Dedifferentiated amniotic fluid mesenchymal stem cell (primary cell): ENCODE measurements at regions not wholly inside any gene's neighbourhood (a gene's known extent, or its start where the extent isn't known, plus 50 kb on each side); places are given as distances from the start of the nearest gene placed in this dataset.
A peak's percentile ranks its signal among the peaks of the same experiment; 100 is the strongest.

ENCODE experiments used
- DNase-seq: peaks from one replicate; pipeline ENCODE4 v3.0.0-alpha.2; 2016; ENCODE audit errors: extremely low spot score

- DNase-seq, result no peak
Observed at GRCh38 chr1:222105393-222105737, 363.5 kb upstream of the DUSP10 start.

GRCh38 chr1:222104694-222105392 is 363.0 kb upstream of the DUSP10 start:
- DNase-seq, result no peak

- DNase-seq, result no peak
Observed at GRCh38 chr1:222104097-222104496, 362.2 kb upstream of the DUSP10 start.

- DNase-seq, result no peak
Observed at GRCh38 chr1:222099746-222100145, 357.9 kb upstream of the DUSP10 start.

- no peak for DNase-seq
Observed at GRCh38 chr1:222098404-222098803, 356.5 kb upstream of the DUSP10 start.

GRCh38 chr1:222097588-222097987 is 355.7 kb upstream of the DUSP10 start:
- no peak for DNase-seq

- no peak for DNase-seq
Observed at GRCh38 chr1:222096883-222097282, 355.0 kb upstream of the DUSP10 start.

- DNase-seq, result no peak
Observed at GRCh38 chr1:222096476-222096772, 354.5 kb upstream of the DUSP10 start.

- no peak for DNase-seq
Observed at GRCh38 chr1:222095606-222096475, 354.0 kb upstream of the DUSP10 start.

- no peak for DNase-seq
Observed at GRCh38 chr1:222093518-222093917, 351.6 kb upstream of the DUSP10 start.

GRCh38 chr1:222090103-222090502 is 348.2 kb upstream of the DUSP10 start:
- no peak for DNase-seq

- DNase-seq, result no peak
Observed at GRCh38 chr1:222087221-222087920, 345.5 kb upstream of the DUSP10 start.

GRCh38 chr1:222084996-222085395 is 343.1 kb upstream of the DUSP10 start:
- DNase-seq, result no peak

- DNase-seq, result no peak
Observed at GRCh38 chr1:222084048-222084447, 342.2 kb upstream of the DUSP10 start.

GRCh38 chr1:222081859-222082258 is 340.0 kb upstream of the DUSP10 start:
- no peak for DNase-seq

GRCh38 chr1:222079566-222079965 is 337.7 kb upstream of the DUSP10 start:
- no peak for DNase-seq

- no peak for DNase-seq
Observed at GRCh38 chr1:222077206-222077605, 335.3 kb upstream of the DUSP10 start.

GRCh38 chr1:222074317-222074716 is 332.4 kb upstream of the DUSP10 start:
- no peak for DNase-seq

GRCh38 chr1:222073307-222073995 is 331.6 kb upstream of the DUSP10 start:
- DNase-seq, result peak; percentile 34

- DNase-seq, result no peak
Observed at GRCh38 chr1:222071387-222071786, 329.5 kb upstream of the DUSP10 start.

GRCh38 chr1:222068937-222069336 is 327.0 kb upstream of the DUSP10 start:
- DNase-seq, result no peak

- no peak for DNase-seq
Observed at GRCh38 chr1:222068101-222068500, 326.2 kb upstream of the DUSP10 start.
